ENCODE measurements at regions not wholly inside any gene's neighbourhood (a gene's known extent, or its start where the extent isn't known, plus 50 kb on each side); places are given as distances from the start of the nearest gene placed in this dataset.

- Histone ChIP-seq H3K27ac (ENCODE audit: insufficient read depth, low read depth, low read length) (no peak overlapping the region), H4K20me1 (replicated peaks; ENCODE audit: control insufficient read depth, extremely low read depth, insufficient read depth, low read length) (no peaks in the 10 kb centered on the region), H3K4me2 (ENCODE audit: insufficient read depth, low read length) (no peak overlapping the region), H3K27me3 (ENCODE audit: control insufficient read depth in 2 of 2, insufficient read depth in 2 of 2, low read length in 2 of 2) (no peaks in the 10 kb centered on the region), H3K4me3 (replicated peaks in 1 of 3; ENCODE audit: insufficient read depth in 1 of 3, low read depth in 1 of 3, low read length in 3 of 3) (no peak overlapping the region), H3K36me3 (ENCODE audit: control insufficient read depth in 2 of 2, extremely low read depth in 1 of 2, insufficient read depth in 2 of 2, low read length in 2 of 2) (no peaks in the 10 kb centered on the region), H3K79me2 (ENCODE audit: control insufficient read depth, insufficient read depth, low read length) (no peaks in the 10 kb centered on the region), H3K9me1 (replicated peaks; ENCODE audit: control insufficient read depth, extremely low read depth, insufficient read depth, low read length) (no peaks in the 10 kb centered on the region), H2AFZ (ENCODE audit: low read depth, low read length) (no peak overlapping the region), H3K4me1 (ENCODE audit: control insufficient read depth, extremely low read depth, insufficient read depth, low read length) (no peaks in the 10 kb centered on the region), H3K9ac (replicated peaks; ENCODE audit: extremely low read depth, insufficient read depth, low read length) (no peak overlapping the region), H3K9me3 (replicated peaks; ENCODE audit: control insufficient read depth, insufficient read depth, low read length) (no peaks in the 10 kb centered on the region)
- intact Hi-C loops (cut with micrococcal nuclease) (no loop called here), dilution Hi-C loops (cut with MboI; ENCODE audit: extremely low pct_ligation_motif_present, low sequenced_read_pairs) (no loop called here)
- TF ChIP-seq MYC (IDR thresholded peaks at IDR 0.05; ENCODE audit: low read depth, low read length): no peak
- TF ChIP-seq JUN (IDR thresholded peaks at IDR 0.05; ENCODE audit: borderline replicate concordance, insufficient read depth, insufficient read length, low read depth): no peak
- no peak for TF ChIP-seq POLR2A (IDR thresholded peaks at IDR 0.05; ENCODE audit: low read depth, low read length)
- no peak for TF ChIP-seq POLR2AphosphoS5 (IDR thresholded peaks at IDR 0.05; ENCODE audit: insufficient read depth, low read depth, low read length)
- TF ChIP-seq GATA2 (IDR thresholded peaks at IDR 0.05; ENCODE audit: insufficient read depth, insufficient read length, low read depth, low read length): no peak
- no TSS peak for BruUV-seq (replicated peaks)
- FAIRE-seq (peak; percentile 24), DNase-seq (ENCODE audit: low read depth, low spot score) (no peak)
- ChIA-PET CTCF (no interaction called here), POLR2A (no interaction called here)
Measured at GRCh38 chr4:30314001-30314400, 406.2 kb upstream of the PCDH7 start.

GRCh38 chr4:30330894-30331652 is 389.1 kb upstream of the PCDH7 start:
- Histone ChIP-seq H2AFZ (ENCODE audit: low read depth, low read length) (no peak overlapping the region), H3K4me1 (ENCODE audit: control insufficient read depth, extremely low read depth, insufficient read depth, low read length) (no peaks in the 10 kb centered on the region), H3K9me3 (replicated peaks; ENCODE audit: control insufficient read depth, insufficient read depth, low read length) (no peaks in the 10 kb centered on the region), H3K4me2 (ENCODE audit: insufficient read depth, low read length) (no peak overlapping the region), H3K9me1 (replicated peaks; ENCODE audit: control insufficient read depth, extremely low read depth, insufficient read depth, low read length) (no peaks in the 10 kb centered on the region), H3K4me3 (replicated peaks in 1 of 3; ENCODE audit: insufficient read depth in 1 of 3, low read depth in 1 of 3, low read length in 3 of 3) (no peak overlapping the region), H3K79me2 (ENCODE audit: control insufficient read depth, insufficient read depth, low read length) (no peaks in the 10 kb centered on the region), H3K27ac (ENCODE audit: insufficient read depth, low read depth, low read length) (no peak overlapping the region), H3K9ac (replicated peaks; ENCODE audit: extremely low read depth, insufficient read depth, low read length) (no peak overlapping the region), H4K20me1 (replicated peaks; ENCODE audit: control insufficient read depth, extremely low read depth, insufficient read depth, low read length) (no peaks in the 10 kb centered on the region), H3K27me3 (ENCODE audit: control insufficient read depth in 2 of 2, insufficient read depth in 2 of 2, low read length in 2 of 2) (no peaks in the 10 kb centered on the region), H3K36me3 (ENCODE audit: control insufficient read depth in 2 of 2, extremely low read depth in 1 of 2, insufficient read depth in 2 of 2, low read length in 2 of 2) (no peaks in the 10 kb centered on the region)
- no peak for TF ChIP-seq EZH2 (IDR thresholded peaks at IDR 0.05; ENCODE audit: borderline replicate concordance, low read depth, low read length, severe bottlenecking)
- no peak for TF ChIP-seq MAX (IDR thresholded peaks at IDR 0.05; ENCODE audit: insufficient read depth, insufficient read length)
- no peak for TF ChIP-seq POLR2AphosphoS5 (IDR thresholded peaks at IDR 0.05; ENCODE audit: insufficient read depth, low read depth, low read length)
- no peak for TF ChIP-seq MYC (IDR thresholded peaks at IDR 0.05; ENCODE audit: low read depth, low read length)
- TF ChIP-seq POLR2A (IDR thresholded peaks at IDR 0.05; ENCODE audit: low read depth, low read length): no peak
- no peak for TF ChIP-seq JUN (IDR thresholded peaks at IDR 0.05; ENCODE audit: borderline replicate concordance, insufficient read depth, insufficient read length, low read depth)
- no peak for TF ChIP-seq FOS (IDR thresholded peaks at IDR 0.05; ENCODE audit: borderline replicate concordance, insufficient read depth, low read length)
- TF ChIP-seq GATA2 (IDR thresholded peaks at IDR 0.05; ENCODE audit: insufficient read depth, insufficient read length, low read depth, low read length): no peak
- no peak for TF ChIP-seq CTCF (IDR thresholded peaks at IDR 0.05; ENCODE audit: extremely low read depth in 1 of 2, insufficient read depth in 1 of 2, low read depth in 1 of 2, low read length in 2 of 2)
- intact Hi-C loops (cut with micrococcal nuclease) (no loop called here), dilution Hi-C loops (cut with MboI; ENCODE audit: extremely low pct_ligation_motif_present, low sequenced_read_pairs) (no loop called here)
- POLR2A ChIA-PET: no interaction called here
- DNase-seq (ENCODE audit: low read depth, low spot score) (no peak), FAIRE-seq (no peak)
- CTCF ChIA-PET: interaction anchor here (1.0 kb wide), 1 partner anchor 33 kb away, joined by 3 read pairs; no protein-coding TSS in a partner anchor
- BruUV-seq (replicated peaks): no TSS peak

Data from endothelial cell of umbilical vein (primary cell).